ENCODE measurements at regions not wholly inside any gene's neighbourhood (a gene's known extent, or its start where the extent isn't known, plus 50 kb on each side); places are given as distances from the start of the nearest gene placed in this dataset.
A peak's percentile ranks its signal among the peaks of the same experiment; 100 is the strongest.

- peak; percentile 95 for FAIRE-seq
Observed at GRCh38 chr21:27202301-27202700, 235.4 kb upstream of the ADAMTS5 start.

- no peak for FAIRE-seq
Observed at GRCh38 chr21:27201197-27201596, 234.3 kb upstream of the ADAMTS5 start.

- FAIRE-seq = no peak
Observed at GRCh38 chr21:27196651-27197050, 229.8 kb upstream of the ADAMTS5 start.

GRCh38 chr21:27192281-27192949 is 225.5 kb upstream of the ADAMTS5 start:
- no peak for FAIRE-seq

- FAIRE-seq = no peak
Observed at GRCh38 chr21:27190601-27191000, 223.7 kb upstream of the ADAMTS5 start.

- FAIRE-seq = no peak
Observed at GRCh38 chr21:27189870-27190269, 223.0 kb upstream of the ADAMTS5 start.

GRCh38 chr21:27173053-27173452 is 206.2 kb upstream of the ADAMTS5 start:
- FAIRE-seq = peak; percentile 15

GRCh38 chr21:27171707-27172106 is 204.8 kb upstream of the ADAMTS5 start:
- FAIRE-seq = peak; percentile 98

GRCh38 chr21:27168084-27168483 is 201.2 kb upstream of the ADAMTS5 start:
- FAIRE-seq = peak; percentile 18

- no peak for FAIRE-seq
Observed at GRCh38 chr21:27164208-27165177, 197.6 kb upstream of the ADAMTS5 start.

- no peak for FAIRE-seq
Observed at GRCh38 chr21:27158967-27159366, 192.1 kb upstream of the ADAMTS5 start.

GRCh38 chr21:27157097-27157496 is 190.2 kb upstream of the ADAMTS5 start:
- FAIRE-seq = no peak

- FAIRE-seq = no peak
Observed at GRCh38 chr21:27156666-27157065, 189.8 kb upstream of the ADAMTS5 start.

GRCh38 chr21:27155130-27155500 is 188.2 kb upstream of the ADAMTS5 start:
- FAIRE-seq = no peak

- no peak for FAIRE-seq
Observed at GRCh38 chr21:27154451-27155129, 187.7 kb upstream of the ADAMTS5 start.

- FAIRE-seq = no peak
Observed at GRCh38 chr21:27152996-27153395, 186.1 kb upstream of the ADAMTS5 start.

GRCh38 chr21:27149034-27149433 is 182.1 kb upstream of the ADAMTS5 start:
- FAIRE-seq = no peak

GRCh38 chr21:27146268-27146667 is 179.4 kb upstream of the ADAMTS5 start:
- no peak for FAIRE-seq

- no peak for FAIRE-seq
Observed at GRCh38 chr21:27145134-27145798, 178.4 kb upstream of the ADAMTS5 start.

- no peak for FAIRE-seq
Observed at GRCh38 chr21:27143476-27143875, 176.6 kb upstream of the ADAMTS5 start.

GRCh38 chr21:27139526-27139925 is 172.6 kb upstream of the ADAMTS5 start:
- FAIRE-seq = no peak

GRCh38 chr21:27134516-27134915 is 167.6 kb upstream of the ADAMTS5 start:
- FAIRE-seq = no peak

GRCh38 chr21:27132266-27132665 is 165.4 kb upstream of the ADAMTS5 start:
- FAIRE-seq = no peak

Data from endometrium (tissue), 2 donors.